GM10248 (cell line): ENCODE measurements at regions not wholly inside any gene's neighbourhood (a gene's known extent, or its start where the extent isn't known, plus 50 kb on each side); places are given as distances from the start of the nearest gene placed in this dataset.

Experiments
- CTCF ChIA-PET: fragments of 300-600 bp; sonication (Branson Sonifier 250); formaldehyde crosslinking; extraction: SDS; loops from one replicate; lab custom pipeline; 2021; ENCODE audit warnings: antibody characterized with exemption; lab: Yijun Ruan, JAX
- POLR2A ChIA-PET: fragments of 350-650 bp; sonication (Branson Sonifier 250); formaldehyde crosslinking; extraction: SDS; loops from one replicate; lab custom pipeline; 2020; ENCODE audit warnings: antibody characterized with exemption; lab: Yijun Ruan, JAX
- DNase-seq: peaks from one replicate; pipeline ENCODE4 v3.0.0; 2012; ENCODE audit errors: extremely low spot score
- CTCF ChIP-seq: IDR thresholded peaks from 2 replicates; pipeline ENCODE4 v1.5.1; 2012; ENCODE audit warnings: mild to moderate bottlenecking, low read depth; ENCODE audit errors: extremely low read depth, missing control alignments, control extremely low read depth

- TF ChIP-seq CTCF, result no peak
- DNase-seq, result no peak
- ChIA-PET CTCF (no interaction called here), POLR2A (no interaction called here)
These were observed 925.6 kb downstream of the SH3BGRL start for GRCh38 chrX:82127228-82128123.

DNA sequence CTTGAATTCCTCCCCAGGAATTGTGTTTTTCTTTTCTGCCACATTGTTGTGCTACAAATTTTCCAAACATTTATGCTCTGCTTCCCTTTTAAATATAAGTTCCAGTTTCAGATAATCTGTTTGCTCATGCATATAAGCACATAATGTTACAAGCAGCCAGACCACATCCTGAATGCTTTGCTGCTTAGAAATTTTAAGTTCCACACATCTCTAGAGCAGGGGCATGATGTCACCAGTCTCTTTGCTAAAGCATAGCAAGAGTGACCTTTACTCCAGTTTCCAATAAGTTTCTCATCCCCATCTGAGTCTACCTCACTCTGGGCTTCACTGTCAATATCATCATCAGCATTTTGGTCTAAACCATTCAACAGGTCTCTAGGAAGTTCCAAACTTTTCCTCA is 932.5 kb downstream of the SH3BGRL start:
- no peak for DNase-seq
- POLR2A ChIA-PET, result no interaction called here
- no peak for TF ChIP-seq CTCF
- CTCF ChIA-PET, result no interaction called here

DNA sequence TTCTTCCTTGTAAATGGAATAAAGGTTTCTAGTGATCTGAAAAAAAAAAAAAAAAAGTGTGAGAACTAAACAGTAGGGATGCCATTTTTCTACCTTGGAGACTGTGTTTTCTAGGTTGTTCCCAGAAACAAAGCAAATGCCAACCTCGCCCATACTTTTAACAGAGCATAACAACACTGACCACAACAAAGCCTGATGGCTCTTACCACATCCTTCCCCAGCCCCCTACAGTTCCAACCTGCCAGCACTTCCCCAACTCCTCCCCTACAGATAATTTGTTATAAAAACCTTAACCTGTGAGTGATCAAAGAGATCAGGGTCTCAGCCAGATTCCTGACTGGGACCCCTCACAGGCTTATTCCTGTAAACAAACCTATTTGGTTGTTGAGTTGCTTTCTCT is 940.0 kb downstream of the SH3BGRL start:
- ChIA-PET CTCF (no interaction called here), POLR2A (no interaction called here)
- no peak for DNase-seq
- TF ChIP-seq CTCF, result no peak

DNA sequence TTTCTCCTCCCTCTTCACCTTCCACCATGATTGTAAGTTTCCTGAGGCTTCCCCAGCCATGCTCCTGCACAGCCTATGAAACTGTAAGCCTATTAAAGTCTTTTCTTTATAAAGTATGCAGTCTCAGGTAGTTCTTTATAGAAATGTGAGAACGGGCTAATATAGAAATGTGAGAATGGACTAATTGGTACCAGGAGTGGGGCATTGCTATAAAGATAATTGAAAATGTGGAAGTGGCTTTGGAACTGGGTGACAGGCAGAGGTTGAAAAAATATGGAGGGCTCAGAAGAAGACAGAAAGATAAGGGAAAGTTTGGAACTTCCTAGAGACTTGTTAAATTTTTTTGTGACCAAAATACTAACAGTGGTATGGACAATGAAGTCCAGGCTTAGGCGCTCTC is 959.3 kb downstream of the SH3BGRL start:
- no peak for TF ChIP-seq CTCF

DNA sequence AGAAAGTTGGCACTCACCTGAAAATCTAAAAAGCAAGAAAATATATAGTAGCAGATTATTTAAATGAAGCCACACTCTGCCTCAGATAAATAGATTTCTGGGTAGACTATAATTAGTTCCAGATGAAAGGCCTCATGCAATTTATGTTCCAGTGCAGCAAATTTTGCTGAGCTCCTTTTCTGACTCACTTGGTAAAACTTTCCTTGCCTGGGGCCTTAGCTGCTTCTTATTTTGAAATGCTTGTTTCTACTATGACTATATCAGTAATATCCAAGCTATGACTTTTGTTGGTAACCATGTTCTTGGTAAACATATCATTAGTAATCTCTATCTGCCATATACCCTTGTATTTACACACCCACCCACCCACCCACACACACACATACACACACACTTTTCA is 961.8 kb downstream of the SH3BGRL start:
- DNase-seq, result no peak
- ChIA-PET POLR2A (no interaction called here), CTCF (no interaction called here)
- no peak for TF ChIP-seq CTCF

More for the DNA sequence above, 959.3 kb downstream of the SH3BGRL start:
- CTCF ChIA-PET, result no interaction called here
- POLR2A ChIA-PET, result no interaction called here
- no peak for DNase-seq

GRCh38 chrX:82196866-82197265 is 995.0 kb downstream of the SH3BGRL start:
- no peak for DNase-seq
- CTCF ChIA-PET, result no interaction called here
- TF ChIP-seq CTCF, result no peak
- POLR2A ChIA-PET, result no interaction called here
